NCI-H1694 treated with DMSO at 0.1 percent for 48 hours (cell line): ENCODE measurements at regions not wholly inside any gene's neighbourhood (a gene's known extent, or its start where the extent isn't known, plus 50 kb on each side); places are given as distances from the start of the nearest gene placed in this dataset.
"Not testable (repeated sequence)": the region's sequence is repeated elsewhere in the genome, so short reads cannot be mapped to it uniquely, and the experiment has no call there.

ENCODE experiments used
- DNase-seq: peaks from one replicate; lab custom pipeline; 2025; lab: John Stamatoyannopoulos, UW

- DNase-seq, result no peak
Measured at GRCh38 chr2:34719206-34719605, 1120.1 kb upstream of the FAM98A start.

GRCh38 chr2:34705551-34706247 is 1106.6 kb upstream of the FAM98A start:
- DNase-seq, result no peak

- no peak for DNase-seq
Measured at GRCh38 chr2:34703292-34703691, 1104.2 kb upstream of the FAM98A start.

- not testable (repeated sequence) for DNase-seq
Measured at GRCh38 chr2:34702391-34702790, 1103.3 kb upstream of the FAM98A start.

- DNase-seq, result not testable (repeated sequence)
Measured at GRCh38 chr2:34677591-34677990, 1078.5 kb upstream of the FAM98A start.

- not testable (repeated sequence) for DNase-seq
Measured at GRCh38 chr2:34677119-34677531, 1078.0 kb upstream of the FAM98A start.

GRCh38 chr2:34670482-34670881 is 1071.4 kb upstream of the FAM98A start:
- DNase-seq, result no peak

- DNase-seq, result no peak
Measured at GRCh38 chr2:34666821-34667220, 1067.7 kb upstream of the FAM98A start.

- DNase-seq, result no peak
Measured at GRCh38 chr2:34664266-34664665, 1065.2 kb upstream of the FAM98A start.

GRCh38 chr2:34663314-34663713 is 1064.2 kb upstream of the FAM98A start:
- no peak for DNase-seq

GRCh38 chr2:34660741-34661140 is 1061.6 kb upstream of the FAM98A start:
- DNase-seq, result no peak

GRCh38 chr2:34656632-34657031 is 1057.5 kb upstream of the FAM98A start:
- DNase-seq, result no peak

GRCh38 chr2:34652636-34653035 is 1053.5 kb upstream of the FAM98A start:
- DNase-seq, result no peak

- no peak for DNase-seq
Measured at GRCh38 chr2:34646901-34647300, 1047.8 kb upstream of the FAM98A start.

- DNase-seq, result no peak
Measured at GRCh38 chr2:34632327-34632726, 1033.2 kb upstream of the FAM98A start.

GRCh38 chr2:34627003-34627402 is 1027.9 kb upstream of the FAM98A start:
- no peak for DNase-seq

- no peak for DNase-seq
Measured at GRCh38 chr2:34604164-34604563, 1005.1 kb upstream of the FAM98A start.

- no peak for DNase-seq
Measured at GRCh38 chr2:34602262-34602661, 1003.2 kb upstream of the FAM98A start.

- no peak for DNase-seq
Measured at GRCh38 chr2:34601561-34601960, 1002.5 kb upstream of the FAM98A start.

GRCh38 chr2:34578641-34579040 is 979.5 kb upstream of the FAM98A start:
- no peak for DNase-seq

- no peak for DNase-seq
Measured at GRCh38 chr2:34570266-34570872, 971.3 kb upstream of the FAM98A start.

GRCh38 chr2:34567128-34567527 is 968.0 kb upstream of the FAM98A start:
- DNase-seq, result no peak

- DNase-seq, result no peak
Measured at GRCh38 chr2:34552337-34552736, 953.2 kb upstream of the FAM98A start.
